Right lobe of liver (tissue), 6 donors: ENCODE measurements at regions not wholly inside any gene's neighbourhood (a gene's known extent, or its start where the extent isn't known, plus 50 kb on each side); places are given as distances from the start of the nearest gene placed in this dataset.

Source experiments
- ATAC-seq, 4 donors: fragments of 200-7000 bp; cut with Tn5 transposase; one replicate each; pipeline ENCODE4 v1.9.1; 2020; ENCODE audit warnings: mild to moderate bottlenecking in 4 of 4, moderate library complexity in 4 of 4
- DNase-seq, 3 donors: peaks; one replicate each; pipeline ENCODE4 v3.0.0-alpha.2; 2020
- H3K27ac ChIP-seq, 3 donors: fragments of 200-600 bp; one replicate each; pipeline ENCODE4 v1.8.0; 2022
- H3K27me3 ChIP-seq, 2 donors: fragments of 200-600 bp; one replicate each; pipeline ENCODE4 v1.8.0; 2022
- H3K36me3 ChIP-seq, 4 donors: fragments of 200-600 bp; sonication (generic) in 1 of 4; one replicate each; pipeline versions ENCODE4 v1.5.1 to v1.8.0; 2017 to 2022; ENCODE audit warnings: control low read depth in 1 of 4
- H3K4me1 ChIP-seq, 4 donors: fragments of 200-600 bp; sonication (generic) in 1 of 4; one replicate each; pipeline versions ENCODE4 v1.5.1 to v1.8.0; 2017 to 2022; ENCODE audit warnings: control low read depth in 1 of 4
- H3K4me3 ChIP-seq, 3 donors: fragments of 200-600 bp; one replicate each; pipeline ENCODE4 v1.8.0; 2022
- H3K9me3 ChIP-seq, 4 donors: fragments of 200-600 bp; sonication (generic) in 1 of 4; one replicate each; pipeline versions ENCODE4 v1.5.1 to v1.8.0; 2017 to 2022; ENCODE audit warnings: control low read depth in 1 of 4
- CTCF ChIP-seq, 4 donors: fragments of 200-600 bp in 3 of 4; fragments of 450-650 bp in 1 of 4; IDR thresholded peaks; one replicate each; pipeline versions ENCODE4 v1.5.1 to v1.8.0; 2016 to 2022; ENCODE audit warnings: antibody characterized with exemption in 4 of 4, mild to moderate bottlenecking in 2 of 4
- POLR2A ChIP-seq: fragments of 450-650 bp; IDR thresholded peaks from one replicate; pipeline ENCODE4 v1.6.1; 2017; ENCODE audit warnings: antibody characterized with exemption, mild to moderate bottlenecking
- WGBS: methylation state at CpG from one replicate; pipeline ENCODE4 v1.1.6; 2018; ENCODE audit warnings: low coverage, low lambda C conversion rate; ENCODE audit not compliant: insufficient coverage; ENCODE audit errors: missing lambda C conversion rate; 5-methylcytosine and 5-hydroxymethylcytosine counted together
- intact Hi-C, 2 donors: fragments of 100-400 bp; cut with DNase I; formaldehyde crosslinking; loops; one replicate each; pipeline versions ENCODE4 v1.11.2 to v1.14.1; 2022
- donor health status: DM: no; HTN: yes; CAD: no.
- donor health status: DM: no; HTN: no; CAD: no.
- donor health status: DM: no; HTN: no; CAD: no.
- donor health status: DM: no; HTN: yes; CAD: no.
- donor health status: DM: no; HTN: yes; CAD: no.

GRCh38 chr13:57829496-57829895, 198.0 kb downstream of the PCDH17 start:
- intact Hi-C loops: no loop called here
- 58% methylated on average over 3 of the region's 3 CpGs for WGBS
- ATAC-seq (no peak), DNase-seq (no peak)
- H3K4me1 ChIP-seq: no peaks in the 10 kb centered on the region
- H3K27ac ChIP-seq: no peak overlapping the region
- no peaks in the 10 kb centered on the region for H3K27me3 ChIP-seq
- H3K4me3 ChIP-seq: no peak overlapping the region
- no peaks in the 10 kb centered on the region for H3K36me3 ChIP-seq
- TF ChIP-seq POLR2A (no peak), CTCF (IDR thresholded peaks at IDR 0.05) (no peak)
- H3K9me3 ChIP-seq: no peaks in the 10 kb centered on the region

GRCh38 chr13:57832187-57832586, 200.6 kb downstream of the PCDH17 start:
- TF ChIP-seq POLR2A (no peak), CTCF (IDR thresholded peaks at IDR 0.05) (no peak)
- Histone ChIP-seq H3K36me3 (no peaks in the 10 kb centered on the region), H3K4me3 (no peak overlapping the region), H3K9me3 (no peaks in the 10 kb centered on the region), H3K27ac (no peak overlapping the region), H3K4me1 (no peaks in the 10 kb centered on the region), H3K27me3 (no peaks in the 10 kb centered on the region)
- WGBS: 86% methylated on average over 1 of the region's 8 CpGs
- DNase-seq (no peak), ATAC-seq (no peak)
- intact Hi-C loops: no loop called here

- no peaks in the 10 kb centered on the region for H3K36me3 ChIP-seq
- H3K27me3 ChIP-seq: no peaks in the 10 kb centered on the region
- no peak for ATAC-seq
- H3K9me3 ChIP-seq: no peaks in the 10 kb centered on the region
- H3K27ac ChIP-seq: no peak overlapping the region
- H3K4me1 ChIP-seq: no peaks in the 10 kb centered on the region
- DNase-seq: no peak
- H3K4me3 ChIP-seq: no peak overlapping the region
- TF ChIP-seq CTCF (IDR thresholded peaks at IDR 0.05): no peak
- TF ChIP-seq POLR2A: no peak
- intact Hi-C loops: no loop called here
Measured at GRCh38 chr13:57837801-57838200, 206.3 kb downstream of the PCDH17 start.

GRCh38 chr13:57843521-57843920, 212.0 kb downstream of the PCDH17 start:
- H3K27me3 ChIP-seq: no peaks in the 10 kb centered on the region
- DNase-seq (no peak), ATAC-seq (no peak)
- intact Hi-C loops: no loop called here
- H3K4me3 ChIP-seq: no peak overlapping the region
- no peak overlapping the region for H3K27ac ChIP-seq
- TF ChIP-seq POLR2A (no peak), CTCF (IDR thresholded peaks at IDR 0.05) (no peak)
- WGBS: 38% methylated on average over 1 of the region's 1 CpG
- no peaks in the 10 kb centered on the region for H3K36me3 ChIP-seq
- no peaks in the 10 kb centered on the region for H3K4me1 ChIP-seq
- no peaks in the 10 kb centered on the region for H3K9me3 ChIP-seq

GRCh38 chr13:57846600-57847173, 215.1 kb downstream of the PCDH17 start:
- no peaks in the 10 kb centered on the region for H3K9me3 ChIP-seq
- intact Hi-C loops: no loop called here
- DNase-seq: no peak
- 48% methylated on average over 4 of the region's 4 CpGs for WGBS
- H3K27me3 ChIP-seq: no peaks in the 10 kb centered on the region
- TF ChIP-seq POLR2A (no peak), CTCF (IDR thresholded peaks at IDR 0.05) (no peak)
- no peak overlapping the region for H3K27ac ChIP-seq
- H3K4me1 ChIP-seq: no peaks in the 10 kb centered on the region
- no peaks in the 10 kb centered on the region for H3K36me3 ChIP-seq
- H3K4me3 ChIP-seq: no peak overlapping the region
- ATAC-seq: no peak
